Middle frontal gyrus (tissue), 1 donor: ENCODE measurements at regions not wholly inside any gene's neighbourhood (a gene's known extent, or its start where the extent isn't known, plus 50 kb on each side); places are given as distances from the start of the nearest gene placed in this dataset.

Experiments
- DNase-seq: peaks from one replicate; pipeline ENCODE4 v3.0.0-alpha.2; 2015; ENCODE audit warnings: low spot score; ENCODE audit errors: extremely low spot score

DNA sequence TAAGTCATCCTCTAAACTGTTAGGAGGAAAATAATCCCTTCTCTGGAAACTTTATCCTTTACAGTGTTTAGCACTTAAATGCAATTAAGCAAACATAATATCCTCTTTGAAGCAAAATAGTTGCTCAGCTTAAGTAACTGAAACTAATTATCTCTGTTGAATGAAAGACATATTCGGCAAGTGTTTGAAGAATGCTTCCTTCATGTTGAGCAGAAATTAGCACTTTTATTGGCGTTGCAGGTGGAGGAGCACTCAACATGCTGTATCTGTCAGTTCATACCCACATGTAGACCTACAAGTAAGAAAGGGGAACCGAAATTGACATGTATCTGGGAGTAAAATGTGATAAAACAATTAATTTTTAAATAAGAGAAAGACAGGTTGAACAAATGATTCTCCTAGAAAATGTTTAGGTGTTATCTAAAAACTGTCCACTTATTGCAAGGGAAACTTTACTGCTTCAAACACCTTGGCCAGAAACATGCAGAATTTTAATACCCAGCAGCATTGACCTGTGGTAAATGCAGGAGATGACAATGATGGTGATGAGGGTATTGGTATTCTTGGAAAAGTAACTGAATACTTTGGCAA is 987.0 kb upstream of the MAP3K7 start:
- DNase-seq, result no peak

DNA sequence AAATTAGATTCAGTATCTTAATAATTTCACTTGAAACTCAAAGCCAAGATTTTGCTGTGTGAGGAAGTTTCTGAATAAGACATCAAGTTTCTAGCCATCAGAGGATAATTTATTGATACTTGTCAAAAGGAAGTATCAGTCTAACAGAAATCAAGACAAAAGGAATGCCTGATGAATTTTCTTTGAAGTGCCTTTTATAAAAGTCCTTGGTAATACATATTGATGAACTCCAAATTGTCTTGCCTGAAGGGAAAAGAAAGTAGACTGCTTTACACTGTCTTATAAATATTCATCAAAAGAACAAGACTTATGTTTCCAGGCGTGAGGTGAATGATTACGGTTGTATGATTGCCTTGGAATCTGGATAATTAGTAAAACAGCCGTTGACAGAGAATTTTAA is 986.0 kb upstream of the MAP3K7 start:
- no peak for DNase-seq

DNA sequence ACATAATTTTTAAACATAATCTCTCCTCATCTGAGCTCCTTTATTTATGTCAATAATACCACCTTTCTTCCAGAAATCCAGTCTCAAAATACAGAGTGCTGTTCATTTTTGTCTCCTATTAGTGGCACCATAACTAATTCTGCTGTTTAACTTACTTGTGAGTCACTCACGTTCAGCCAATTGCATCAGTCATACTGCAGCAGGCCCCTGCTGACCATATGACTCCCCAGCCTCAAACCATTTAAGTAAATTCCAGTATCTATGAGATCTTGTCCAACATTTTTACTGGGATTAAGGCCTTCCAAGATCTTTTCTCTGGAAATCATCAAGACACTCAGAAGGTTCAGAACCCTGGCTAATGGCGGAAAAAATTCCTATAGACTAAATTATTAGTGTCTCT is 982.2 kb upstream of the MAP3K7 start:
- DNase-seq, result no peak

DNA sequence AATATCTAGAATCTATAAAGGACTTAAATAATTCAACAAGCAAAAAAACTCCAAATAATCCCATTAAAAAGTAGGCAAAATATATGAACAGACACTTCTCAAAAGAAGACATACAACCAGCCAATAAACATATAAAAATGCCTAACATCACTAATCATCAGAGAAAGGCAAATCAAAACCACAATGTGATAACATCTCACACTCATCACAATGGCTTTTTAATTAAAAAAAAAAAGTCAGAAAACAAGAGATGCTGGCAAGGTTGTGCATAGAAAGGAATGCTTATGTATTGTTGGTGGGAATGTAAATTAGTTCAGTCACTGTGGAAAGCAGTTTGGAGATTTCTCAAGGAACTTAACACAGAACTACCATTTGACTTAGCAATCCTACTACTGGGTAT is 979.6 kb upstream of the MAP3K7 start:
- no peak for DNase-seq

DNA sequence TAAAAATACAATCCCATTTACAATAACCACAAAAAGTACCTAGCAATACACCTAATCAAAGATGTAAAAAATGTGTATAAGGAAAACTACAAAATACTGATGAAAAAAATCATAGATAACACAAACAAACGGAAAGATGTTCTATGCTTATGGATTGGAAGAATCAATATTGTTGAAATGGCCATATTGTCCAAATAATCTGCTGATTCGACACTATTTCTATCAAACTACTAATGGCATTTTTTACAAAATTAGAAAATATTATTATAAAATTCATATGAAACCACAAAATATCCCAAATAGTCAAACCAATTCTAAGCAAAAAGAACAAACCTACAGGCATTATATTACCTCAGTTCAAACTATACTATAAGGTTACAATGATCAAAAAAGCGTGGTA is 978.3 kb upstream of the MAP3K7 start:
- no peak for DNase-seq

DNA sequence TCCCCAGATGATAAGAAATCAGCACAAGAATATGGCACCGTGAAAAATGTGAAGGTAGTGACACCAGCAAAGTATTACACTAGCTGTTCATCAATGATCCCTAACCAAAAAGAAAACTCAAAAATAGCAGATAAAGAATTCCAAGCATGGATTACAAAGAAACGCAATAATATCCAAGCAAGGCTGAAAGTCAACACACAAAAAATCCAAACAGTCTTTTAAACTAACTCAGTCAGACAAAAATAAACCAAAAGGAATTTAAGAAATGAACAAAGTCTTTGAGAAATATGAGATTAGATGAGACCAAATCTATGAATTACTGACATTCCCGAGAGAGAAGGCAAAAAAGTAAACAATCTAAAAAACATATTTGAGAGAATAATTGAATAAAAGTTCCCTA is 976.1 kb upstream of the MAP3K7 start:
- DNase-seq, result no peak

DNA sequence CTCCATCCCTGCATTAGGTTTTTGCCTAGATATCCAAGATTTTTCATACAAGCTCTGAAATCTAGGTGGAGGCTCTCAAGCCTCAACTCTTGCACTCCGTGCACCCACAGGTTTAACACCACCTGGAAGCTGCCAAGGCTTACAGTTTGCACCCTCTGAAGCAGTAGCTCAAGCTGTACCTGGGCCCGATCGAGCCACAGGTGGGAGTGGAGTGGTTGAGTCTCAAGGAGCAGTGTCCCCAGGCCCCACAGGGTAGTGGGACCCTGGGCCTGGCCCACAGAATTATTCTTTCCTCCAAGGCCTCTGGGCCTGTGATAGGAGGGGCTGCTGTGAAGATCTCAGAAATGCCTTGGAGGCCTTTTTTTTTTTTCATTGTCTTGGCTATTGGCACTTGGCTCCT is 973.5 kb upstream of the MAP3K7 start:
- DNase-seq, result no peak

DNA sequence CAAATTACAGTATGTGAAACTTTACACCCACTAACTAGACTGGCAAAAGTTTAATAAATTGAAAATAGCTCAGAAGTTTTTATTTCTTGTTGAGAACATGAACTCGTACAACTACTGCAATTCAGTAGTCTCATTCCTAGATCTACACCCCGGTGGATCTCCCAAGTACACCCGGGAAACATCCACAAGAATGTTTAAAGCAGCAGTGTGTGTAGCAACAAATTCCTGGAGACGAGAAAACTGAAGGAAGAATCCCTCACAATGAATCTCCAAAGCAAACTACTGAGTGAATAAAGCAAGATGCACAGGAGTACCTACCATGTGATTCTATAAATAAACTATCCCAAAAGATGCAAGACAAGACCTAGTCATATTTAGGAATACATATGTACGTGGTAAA is 954.0 kb upstream of the MAP3K7 start:
- no peak for DNase-seq

DNA sequence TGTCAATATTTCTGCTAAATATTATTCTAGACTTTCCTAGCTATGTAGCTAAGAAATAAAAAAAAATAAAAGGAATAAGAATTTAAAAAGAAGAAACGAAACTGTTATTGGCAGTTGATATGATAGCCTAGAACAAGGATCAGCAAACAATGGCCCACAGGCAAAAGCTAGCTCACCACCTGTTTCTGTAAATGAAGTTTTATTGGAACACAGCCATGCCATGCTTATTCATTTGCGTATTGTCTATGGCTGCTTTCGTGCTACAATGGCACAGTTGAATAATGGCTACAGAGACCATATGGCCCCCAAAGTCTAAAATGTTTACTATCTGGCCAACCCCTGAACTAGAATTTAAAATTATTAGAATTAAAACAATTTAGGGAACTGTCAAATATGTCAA is 952.6 kb upstream of the MAP3K7 start:
- no peak for DNase-seq

DNA sequence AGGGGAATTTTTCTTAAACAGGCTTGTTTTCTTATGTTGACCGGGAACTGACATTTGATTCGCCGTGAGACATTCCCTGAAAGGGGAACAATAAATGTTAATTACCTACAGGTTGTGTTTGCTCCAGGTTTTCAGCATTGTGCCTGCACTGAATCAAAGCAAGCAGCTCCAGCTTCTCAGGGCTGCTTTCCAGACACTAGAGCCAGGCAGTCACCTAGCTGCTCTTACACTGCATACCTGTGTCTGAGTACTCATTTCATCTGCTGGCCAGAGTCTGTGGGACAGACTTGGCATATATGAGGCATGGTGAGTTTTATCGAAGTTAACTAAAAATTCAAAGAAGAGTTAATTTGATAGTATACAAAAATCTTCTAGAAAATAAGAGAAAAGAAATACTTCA is 951.8 kb upstream of the MAP3K7 start:
- no peak for DNase-seq

DNA sequence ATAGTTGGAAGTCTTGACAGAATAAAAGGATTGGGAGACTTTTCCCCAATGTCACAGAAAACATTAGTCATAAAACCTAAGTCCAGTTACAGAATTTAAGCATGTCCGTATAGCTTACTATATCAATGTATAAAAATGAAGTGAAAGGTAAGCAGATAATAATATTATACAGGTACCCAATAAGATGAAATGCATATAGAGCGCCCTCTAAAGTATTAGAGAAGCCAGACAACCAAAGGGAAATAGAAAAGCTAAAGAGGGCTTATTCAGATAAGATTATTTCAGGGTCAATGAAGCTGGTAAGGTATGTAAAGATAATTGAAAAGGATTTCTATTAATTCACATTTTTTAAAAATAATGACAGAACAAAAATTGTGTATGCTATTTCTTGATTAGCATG is 947.7 kb upstream of the MAP3K7 start:
- no peak for DNase-seq

DNA sequence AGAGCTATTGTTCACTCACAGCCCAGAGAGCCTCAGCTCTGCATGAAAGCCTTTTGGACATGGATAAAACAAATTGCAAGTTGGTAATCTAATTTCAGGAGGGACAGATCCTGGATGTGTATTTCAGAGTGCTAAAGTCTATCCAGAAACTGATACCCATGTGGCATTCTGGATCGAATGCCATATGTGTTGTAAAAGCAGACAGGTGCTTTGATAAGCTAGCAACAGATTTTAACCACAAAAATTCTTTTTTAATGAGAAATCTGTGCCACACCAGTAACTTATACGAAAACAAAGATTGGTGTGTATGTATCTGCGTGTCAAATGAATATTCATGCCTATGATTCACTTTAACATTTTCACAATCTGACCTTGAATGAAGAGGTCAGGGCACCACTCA is 936.6 kb upstream of the MAP3K7 start:
- DNase-seq, result no peak

DNA sequence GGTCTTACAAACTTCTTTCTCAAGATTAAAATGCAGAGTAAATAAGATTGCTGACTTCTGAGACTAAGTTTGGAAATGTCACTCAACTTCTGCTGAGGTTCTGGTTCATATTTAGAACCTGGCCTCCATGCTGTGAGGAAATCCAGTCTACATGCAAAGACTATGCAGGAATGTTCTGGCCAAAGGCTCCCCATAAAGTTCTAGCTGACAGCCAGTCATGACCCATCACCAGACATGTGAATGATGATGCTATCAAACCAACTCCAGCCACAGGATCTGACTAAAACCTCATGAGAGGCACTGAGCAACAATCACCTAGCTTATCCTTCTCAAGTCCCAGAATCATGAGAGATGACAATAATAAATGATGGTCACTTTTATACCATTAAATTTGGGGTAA is 935.1 kb upstream of the MAP3K7 start:
- DNase-seq, result no peak

DNA sequence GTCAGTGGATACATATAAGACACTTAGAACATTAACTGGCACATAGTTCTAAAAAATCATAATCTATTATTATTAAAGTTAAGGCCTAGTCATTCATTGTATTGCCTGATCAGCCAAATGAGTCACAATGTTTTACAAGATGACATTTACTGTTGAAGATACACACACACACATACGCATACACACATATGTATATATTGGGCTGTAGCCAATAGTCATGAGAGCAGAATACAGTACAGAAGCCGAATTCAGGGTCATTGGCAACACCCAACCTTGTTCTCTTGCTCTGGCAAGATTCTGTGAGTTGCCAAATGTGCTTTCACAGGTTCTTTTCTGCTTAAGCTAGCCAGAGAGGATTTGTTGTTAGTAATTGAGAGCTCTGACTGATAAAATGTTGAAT is 922.8 kb upstream of the MAP3K7 start:
- no peak for DNase-seq

DNA sequence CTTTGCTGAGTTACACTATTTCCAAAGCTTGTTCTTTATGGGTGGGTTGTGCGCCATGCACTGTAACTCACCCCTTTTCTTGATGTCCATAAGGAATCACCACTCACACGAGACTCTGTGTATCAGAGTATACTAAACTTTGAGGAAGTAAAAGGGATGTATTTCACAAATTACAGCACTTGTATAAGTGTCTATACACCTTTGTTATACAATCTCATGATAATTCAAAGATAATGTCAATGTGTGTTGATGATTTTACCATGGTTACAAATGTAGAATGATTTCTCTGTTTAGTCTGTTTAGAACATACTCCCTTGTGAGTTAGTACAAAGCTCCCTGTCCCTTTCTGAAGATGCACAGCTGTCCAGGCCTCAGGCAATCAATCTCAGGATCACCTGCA is 922.2 kb upstream of the MAP3K7 start:
- no peak for DNase-seq

DNA sequence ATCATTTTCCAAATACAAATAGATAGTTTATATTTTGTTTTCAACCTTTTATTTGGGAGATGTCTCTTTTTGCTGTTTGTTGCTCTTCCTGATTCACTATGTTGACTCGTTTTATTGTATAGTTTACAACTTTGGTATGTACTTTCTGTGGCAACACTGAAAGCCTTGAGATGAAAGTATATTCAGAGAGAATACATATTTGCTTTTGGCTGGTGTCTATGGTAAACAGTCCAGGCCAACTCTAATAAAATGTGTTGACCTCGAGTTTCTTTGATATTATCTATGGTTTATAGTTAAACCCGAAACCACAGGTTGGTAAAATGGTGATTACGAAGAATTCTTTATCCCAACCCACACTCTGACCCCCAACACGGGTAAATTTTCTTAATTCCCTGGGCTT is 919.6 kb upstream of the MAP3K7 start:
- DNase-seq, result no peak

DNA sequence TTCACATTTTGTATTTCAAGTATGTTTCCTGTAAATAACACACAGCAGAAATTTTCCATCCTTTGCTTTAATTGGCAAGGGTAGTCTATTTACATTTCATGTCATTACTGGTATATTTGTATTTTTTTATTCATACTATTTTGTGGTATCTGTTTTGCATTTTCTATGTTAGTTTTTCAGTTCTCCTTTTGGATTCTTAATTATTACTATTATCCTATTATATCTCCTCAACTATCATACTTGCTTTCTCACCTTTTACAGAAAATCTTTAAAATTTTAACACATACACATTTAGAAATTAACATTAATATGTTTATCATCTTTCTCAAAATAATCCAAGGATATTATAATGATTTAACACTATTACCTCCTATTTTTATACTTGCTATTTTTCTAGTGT is 918.3 kb upstream of the MAP3K7 start:
- DNase-seq, result no peak

DNA sequence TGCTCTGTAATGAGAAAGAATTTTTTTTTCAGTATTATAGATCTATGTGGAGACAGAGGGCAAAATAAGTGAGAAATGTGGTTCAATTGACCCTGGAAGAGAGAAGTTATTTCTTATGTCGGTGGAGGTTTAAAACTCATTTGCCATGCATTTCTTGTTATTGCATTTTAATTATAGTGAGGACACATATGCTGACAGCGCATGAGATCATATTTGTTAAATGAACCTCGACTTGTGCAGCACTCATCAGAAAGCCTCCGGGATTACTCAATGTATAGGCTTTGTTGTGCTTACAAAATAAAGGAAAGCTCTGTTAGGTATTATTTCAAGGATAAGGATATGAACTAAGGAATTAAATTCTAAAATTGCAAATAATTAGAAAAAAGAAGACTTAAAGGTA is 915.1 kb upstream of the MAP3K7 start:
- DNase-seq, result no peak

DNA sequence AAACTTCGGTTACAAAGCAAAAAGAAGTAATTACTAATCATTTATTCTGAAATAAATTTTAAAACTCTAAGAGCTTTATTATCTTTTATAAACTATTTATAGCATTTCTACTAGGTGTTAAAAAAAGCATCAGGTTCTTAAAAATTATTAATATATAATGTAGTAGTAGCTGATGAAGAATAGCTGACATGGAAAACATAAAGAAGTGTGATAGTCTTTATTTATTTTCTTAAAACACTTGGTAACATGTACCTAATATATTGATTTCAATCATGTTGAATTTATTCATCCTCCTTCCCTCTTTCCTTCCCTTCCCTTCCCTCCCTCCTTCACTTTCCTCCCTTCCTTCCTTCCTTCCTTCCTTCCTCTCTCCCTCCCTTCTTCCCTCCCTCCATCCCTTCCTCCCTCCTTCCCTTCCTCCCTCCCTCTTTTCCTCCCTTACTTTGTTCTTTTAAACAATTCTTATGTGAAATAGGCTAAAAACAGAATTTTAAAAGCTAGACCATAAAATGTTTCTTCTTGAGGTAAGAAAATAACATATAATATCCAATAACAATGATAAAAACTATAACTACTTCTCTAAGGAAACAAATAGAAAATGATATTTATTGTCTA is 913.9 kb upstream of the MAP3K7 start:
- DNase-seq, result no peak

DNA sequence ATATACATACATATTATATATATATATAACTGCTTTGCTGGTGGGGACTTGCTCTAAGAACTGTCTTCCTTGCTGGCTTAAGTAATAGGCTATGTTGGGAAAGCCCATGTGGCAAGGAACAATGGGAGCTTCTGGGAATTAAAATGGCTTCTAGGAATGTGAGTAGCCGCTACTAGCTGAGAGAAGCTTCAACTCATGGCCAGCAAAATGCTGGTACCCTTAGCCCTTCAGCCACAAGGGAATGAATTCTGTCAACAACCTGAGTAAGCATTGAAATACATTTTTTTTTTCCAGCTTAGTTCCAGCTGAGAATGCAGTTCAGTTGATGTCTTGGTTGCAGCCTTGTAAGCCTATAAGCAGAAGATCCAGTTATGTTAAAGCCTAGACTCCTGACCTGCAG is 911.7 kb upstream of the MAP3K7 start:
- no peak for DNase-seq

DNA sequence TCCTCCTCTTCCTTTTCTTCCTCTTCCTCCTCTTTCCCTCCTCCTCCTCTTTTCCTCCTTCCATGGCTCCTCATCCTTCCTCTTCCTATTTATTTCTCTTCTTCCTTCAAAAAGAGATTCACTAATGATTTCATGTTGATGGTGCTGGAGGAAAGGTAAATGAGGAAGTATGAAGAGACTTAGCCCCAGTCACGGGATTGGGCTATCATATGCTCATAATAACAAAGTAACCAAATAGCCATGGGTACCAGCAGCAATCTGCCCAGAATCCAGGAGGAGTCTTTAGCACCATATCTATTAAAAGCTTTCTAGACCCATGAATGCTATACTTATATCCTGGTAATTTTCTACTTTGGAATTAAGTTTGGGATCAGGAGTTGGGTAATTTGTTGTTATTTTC is 910.9 kb upstream of the MAP3K7 start:
- no peak for DNase-seq

DNA sequence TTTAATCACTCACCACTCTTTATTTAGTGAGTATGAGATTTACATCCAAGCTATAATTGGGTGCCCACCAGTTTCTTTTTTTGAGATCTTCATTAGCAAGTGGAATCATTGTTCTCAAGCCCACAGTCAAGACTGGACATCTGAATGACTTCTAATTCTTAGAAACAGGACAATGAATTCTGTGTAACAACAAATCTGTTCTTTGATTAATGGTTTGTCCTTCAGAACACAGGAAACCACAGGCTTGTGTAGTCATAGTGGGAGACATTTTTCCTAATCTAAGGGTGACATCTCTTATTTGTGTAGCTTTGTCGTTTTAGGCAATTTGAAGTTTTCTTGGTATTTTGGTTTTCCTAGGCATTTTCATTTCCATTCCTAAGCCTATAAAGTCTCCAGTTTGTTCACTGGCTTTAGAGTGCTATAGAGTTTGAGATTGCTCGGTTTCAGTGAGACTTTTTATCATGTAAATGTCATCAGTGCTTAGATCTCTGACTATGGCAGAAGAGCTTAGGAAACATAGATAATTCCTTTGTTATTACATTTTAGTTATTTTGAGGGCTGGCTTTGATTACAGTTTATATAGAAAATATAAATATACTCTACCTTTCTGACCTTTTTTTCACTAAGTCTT is 903.9 kb upstream of the MAP3K7 start:
- no peak for DNase-seq

DNA sequence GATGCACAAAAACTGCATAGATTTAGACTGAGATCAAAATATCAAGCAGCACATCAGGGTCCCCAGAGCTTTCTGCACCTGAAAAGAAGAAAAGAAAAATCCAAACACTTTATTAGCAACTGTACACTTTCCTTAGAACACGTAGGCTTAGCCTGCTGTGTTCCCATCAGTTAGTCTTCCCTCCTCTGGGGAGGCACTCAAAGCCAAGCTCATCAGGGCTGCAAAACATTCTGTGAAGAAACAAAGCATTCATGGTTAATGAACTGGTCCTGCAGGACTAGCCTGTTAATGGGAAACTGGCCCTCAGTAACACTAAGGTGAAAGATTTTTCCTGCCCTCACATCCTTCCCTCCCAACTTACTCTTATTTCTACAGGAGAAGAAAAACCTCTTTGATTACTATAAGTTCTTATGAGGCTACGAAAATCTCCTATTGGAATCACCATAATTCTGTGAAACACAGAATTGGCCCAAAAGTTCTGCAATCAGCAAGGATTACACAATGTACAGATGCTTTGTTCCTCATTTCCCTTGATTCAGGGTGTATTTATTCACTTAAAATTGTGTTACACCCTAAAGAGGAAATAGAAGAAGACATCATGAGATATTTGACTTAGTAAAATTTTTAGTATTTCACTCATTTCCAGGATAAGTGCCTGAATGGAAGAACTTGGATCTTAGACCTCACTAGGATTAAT is 901.0 kb upstream of the MAP3K7 start:
- no peak for DNase-seq
